Islet of Langerhans (tissue), 1 donor: ENCODE measurements at regions not wholly inside any gene's neighbourhood (a gene's known extent, or its start where the extent isn't known, plus 50 kb on each side); places are given as distances from the start of the nearest gene placed in this dataset.
"Not testable (repeated sequence)": the region's sequence is repeated elsewhere in the genome, so short reads cannot be mapped to it uniquely, and the experiment has no call there.

Experiments used
- FAIRE-seq: peaks from one replicate; lab custom pipeline; 2011; peaks lifted over from hg19 to GRCh38; lab: Jason Lieb, UNC

GRCh38 chr13:34700155-34700554, 241.9 kb upstream of the NBEA start:
- FAIRE-seq: no peak

GRCh38 chr13:34701919-34702318, 240.2 kb upstream of the NBEA start:
- no peak for FAIRE-seq

GRCh38 chr13:34708566-34709313, 233.3 kb upstream of the NBEA start:
- peak; percentile 36 for FAIRE-seq

- FAIRE-seq: no peak
Measured at GRCh38 chr13:34719060-34719875, 222.8 kb upstream of the NBEA start.

- no peak for FAIRE-seq
Measured at GRCh38 chr13:34720618-34721017, 221.5 kb upstream of the NBEA start.

GRCh38 chr13:34721631-34722595, 220.2 kb upstream of the NBEA start:
- FAIRE-seq: no peak

- FAIRE-seq: no peak
Measured at GRCh38 chr13:34722922-34723321, 219.1 kb upstream of the NBEA start.

GRCh38 chr13:34730961-34731360, 211.1 kb upstream of the NBEA start:
- FAIRE-seq: no peak

- FAIRE-seq: no peak
Measured at GRCh38 chr13:34731486-34731885, 210.6 kb upstream of the NBEA start.

- no peak for FAIRE-seq
Measured at GRCh38 chr13:34733721-34734120, 208.3 kb upstream of the NBEA start.

- FAIRE-seq: no peak
Measured at GRCh38 chr13:34734932-34735331, 207.1 kb upstream of the NBEA start.

GRCh38 chr13:34738254-34738992, 203.6 kb upstream of the NBEA start:
- peak; percentile 60 for FAIRE-seq

- not testable (repeated sequence) for FAIRE-seq
Measured at GRCh38 chr13:34747056-34747455, 195.0 kb upstream of the NBEA start.

GRCh38 chr13:34747507-34747906, 194.6 kb upstream of the NBEA start:
- FAIRE-seq: no peak

GRCh38 chr13:34748073-34748472, 194.0 kb upstream of the NBEA start:
- FAIRE-seq: peak; percentile 98

GRCh38 chr13:34748596-34748995, 193.5 kb upstream of the NBEA start:
- FAIRE-seq: peak; percentile 64

GRCh38 chr13:34749046-34749445, 193.0 kb upstream of the NBEA start:
- no peak for FAIRE-seq

- FAIRE-seq: peak; percentile 84
Measured at GRCh38 chr13:34750078-34750931, 191.8 kb upstream of the NBEA start.

- FAIRE-seq: no peak
Measured at GRCh38 chr13:34751044-34751443, 191.0 kb upstream of the NBEA start.

GRCh38 chr13:34751492-34751891, 190.6 kb upstream of the NBEA start:
- no peak for FAIRE-seq
